KMS-11 (cell line): ENCODE measurements at regions not wholly inside any gene's neighbourhood (a gene's known extent, or its start where the extent isn't known, plus 50 kb on each side); places are given as distances from the start of the nearest gene placed in this dataset.

ENCODE experiments used
- H2AFZ ChIP-seq: fragments of 200-600 bp; sonication (generic); 2 replicates; pipeline ENCODE4 v1.6.1; 2016; ENCODE audit warnings: antibody characterized with exemption, mixed run types, low read depth
- H3K27ac ChIP-seq: fragments of 200-600 bp; sonication (generic); 2 replicates; pipeline ENCODE4 v1.6.1; 2016; ENCODE audit warnings: mild to moderate bottlenecking, mixed run types
- H3K27me3 ChIP-seq: fragments of 200-600 bp; sonication (generic); 2 replicates; pipeline ENCODE4 v1.6.1; 2017; ENCODE audit warnings: mild to moderate bottlenecking, low read depth, mixed run types, moderate library complexity; ENCODE audit not compliant: insufficient read depth
- H3K36me3 ChIP-seq: fragments of 200-600 bp; sonication (generic); 2 replicates; pipeline ENCODE4 v1.6.1; 2017; ENCODE audit warnings: mild to moderate bottlenecking, mixed run types; ENCODE audit not compliant: insufficient read depth
- H3K4me1 ChIP-seq: fragments of 200-600 bp; sonication (generic); 2 replicates; pipeline ENCODE4 v1.6.1; 2016; ENCODE audit warnings: mild to moderate bottlenecking, low read depth, mixed run types; ENCODE audit not compliant: poor library complexity, severe bottlenecking
- H3K4me2 ChIP-seq: fragments of 200-600 bp; sonication (generic); 2 replicates; pipeline ENCODE4 v1.7.0; 2016; ENCODE audit warnings: mild to moderate bottlenecking, mixed run types
- H3K4me3 ChIP-seq: fragments of 200-600 bp; sonication (generic); IDR thresholded peaks from 2 replicates; pipeline ENCODE4 v1.6.1; 2017; ENCODE audit warnings: low read depth, low read length, mixed read lengths; ENCODE audit not compliant: insufficient read depth
- H3K79me2 ChIP-seq: fragments of 200-600 bp; sonication (generic); 2 replicates; pipeline ENCODE4 v1.6.1; 2016; ENCODE audit warnings: low read depth, mixed run types; ENCODE audit not compliant: insufficient read depth
- H3K9ac ChIP-seq: fragments of 200-600 bp; sonication (generic); 2 replicates; pipeline ENCODE4 v1.6.1; 2016; ENCODE audit warnings: mild to moderate bottlenecking, mixed run types
- H4K20me1 ChIP-seq: fragments of 200-600 bp; sonication (generic); 2 replicates; pipeline ENCODE4 v1.6.1; 2016; ENCODE audit warnings: mild to moderate bottlenecking, mixed run types; ENCODE audit not compliant: insufficient read depth
- TF ChIP-seq, protein P1 (sequence below): fragments of 200-600 bp; sonication (generic); conservative IDR thresholded peaks from 2 replicates; pipeline ENCODE4 v1.6.1; 2017; ENCODE audit warnings: low read depth, mild to moderate bottlenecking, antibody characterized with exemption, low read length, moderate library complexity, mixed read lengths

DNA sequence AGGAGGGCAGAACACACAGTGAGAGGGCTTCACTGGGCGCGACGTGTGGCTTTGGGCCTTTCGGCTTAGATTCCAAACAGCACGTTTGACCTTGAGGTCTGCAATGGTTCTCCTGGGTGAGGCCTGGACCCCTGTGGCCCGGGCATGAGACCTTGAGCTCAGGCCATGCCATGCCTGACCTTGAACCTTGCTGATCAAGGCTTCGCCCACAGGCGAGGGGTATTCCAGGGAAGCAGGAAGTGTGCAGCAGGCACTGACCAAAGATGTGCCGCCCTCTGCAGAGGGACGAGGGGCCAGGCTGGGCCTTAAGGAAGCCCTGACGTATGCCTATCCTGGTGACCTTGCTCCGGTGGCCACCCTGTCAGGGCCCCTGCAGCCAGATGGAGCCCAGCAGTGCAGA is 178.3 kb upstream of the HDAC4 start:
- Histone ChIP-seq H2AFZ (no peak overlapping the region), H3K4me3 (no peak overlapping the region), H4K20me1 (no peaks in the 10 kb centered on the region), H3K27ac (no peak overlapping the region), H3K4me2 (no peak overlapping the region), H3K79me2 (no peaks in the 10 kb centered on the region), H3K4me1 (no peaks in the 10 kb centered on the region), H3K36me3 (no peaks in the 10 kb centered on the region), H3K27me3 (peaks cover 27% of the 10 kb centered on the region; the same call in 1 of the 2 replicates), H3K9ac (no peak overlapping the region)
- TF ChIP-seq, protein P1, sequence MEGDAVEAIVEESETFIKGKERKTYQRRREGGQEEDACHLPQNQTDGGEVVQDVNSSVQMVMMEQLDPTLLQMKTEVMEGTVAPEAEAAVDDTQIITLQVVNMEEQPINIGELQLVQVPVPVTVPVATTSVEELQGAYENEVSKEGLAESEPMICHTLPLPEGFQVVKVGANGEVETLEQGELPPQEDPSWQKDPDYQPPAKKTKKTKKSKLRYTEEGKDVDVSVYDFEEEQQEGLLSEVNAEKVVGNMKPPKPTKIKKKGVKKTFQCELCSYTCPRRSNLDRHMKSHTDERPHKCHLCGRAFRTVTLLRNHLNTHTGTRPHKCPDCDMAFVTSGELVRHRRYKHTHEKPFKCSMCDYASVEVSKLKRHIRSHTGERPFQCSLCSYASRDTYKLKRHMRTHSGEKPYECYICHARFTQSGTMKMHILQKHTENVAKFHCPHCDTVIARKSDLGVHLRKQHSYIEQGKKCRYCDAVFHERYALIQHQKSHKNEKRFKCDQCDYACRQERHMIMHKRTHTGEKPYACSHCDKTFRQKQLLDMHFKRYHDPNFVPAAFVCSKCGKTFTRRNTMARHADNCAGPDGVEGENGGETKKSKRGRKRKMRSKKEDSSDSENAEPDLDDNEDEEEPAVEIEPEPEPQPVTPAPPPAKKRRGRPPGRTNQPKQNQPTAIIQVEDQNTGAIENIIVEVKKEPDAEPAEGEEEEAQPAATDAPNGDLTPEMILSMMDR = no peak

DNA sequence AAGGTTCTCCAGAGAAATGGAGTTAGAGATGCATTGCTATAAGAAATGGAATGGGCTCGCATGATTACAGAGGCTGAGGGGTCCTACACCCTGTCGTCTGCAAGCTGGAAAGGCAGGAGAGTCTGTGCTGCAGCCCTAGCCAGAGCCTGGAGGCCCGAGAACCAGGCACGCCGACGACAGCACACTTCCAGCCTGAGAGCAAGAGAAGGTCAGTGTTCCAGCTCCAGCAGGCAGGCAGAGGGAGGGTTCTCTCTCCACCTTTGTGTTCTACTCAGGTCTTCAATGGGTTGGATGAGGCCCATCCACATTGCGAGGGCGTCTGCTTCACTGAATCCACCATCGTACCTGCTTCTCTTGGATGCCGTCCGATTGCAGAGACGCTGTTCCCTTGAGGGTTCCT is 177.6 kb upstream of the HDAC4 start:
- no peaks in the 10 kb centered on the region for H3K36me3 ChIP-seq
- no peak overlapping the region for H3K27ac ChIP-seq
- no peaks in the 10 kb centered on the region for H3K4me1 ChIP-seq
- no peak overlapping the region for H2AFZ ChIP-seq
- no peak overlapping the region for H3K4me2 ChIP-seq
- H3K79me2 ChIP-seq = no peaks in the 10 kb centered on the region
- H3K27me3 ChIP-seq = peaks cover 30% of the 10 kb centered on the region; the same call in 1 of the 2 replicates
- H4K20me1 ChIP-seq = no peaks in the 10 kb centered on the region
- no peak overlapping the region for H3K9ac ChIP-seq
- no peak overlapping the region for H3K4me3 ChIP-seq
- TF ChIP-seq, protein P1 = no peak

DNA sequence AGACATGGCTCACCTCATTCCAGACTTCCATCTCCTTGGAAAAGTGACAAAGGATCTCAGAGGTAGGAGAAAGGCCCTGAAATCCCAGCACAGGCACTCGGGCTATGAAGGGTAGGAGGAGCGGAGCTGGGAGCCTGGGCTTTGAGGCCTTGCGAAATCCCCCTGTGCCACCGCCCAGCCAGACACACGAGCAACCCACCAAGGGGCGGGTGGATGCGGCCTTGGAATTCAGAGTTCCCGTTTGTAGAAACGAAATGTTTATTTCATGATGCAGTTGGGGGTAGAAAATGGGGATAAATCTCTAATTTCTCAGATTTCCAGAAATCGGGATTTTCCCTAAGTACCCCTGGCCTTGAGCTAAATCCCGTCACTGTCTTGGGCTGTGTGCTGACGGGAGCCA is 177.1 kb upstream of the HDAC4 start:
- Histone ChIP-seq H4K20me1 (no peaks in the 10 kb centered on the region), H3K79me2 (no peaks in the 10 kb centered on the region), H3K4me2 (no peak overlapping the region), H3K4me1 (no peaks in the 10 kb centered on the region), H2AFZ (no peak overlapping the region), H3K27ac (no peak overlapping the region), H3K36me3 (no peaks in the 10 kb centered on the region), H3K9ac (no peak overlapping the region), H3K4me3 (no peak overlapping the region), H3K27me3 (peaks cover 27% of the 10 kb centered on the region; the same call in 1 of the 2 replicates)
- TF ChIP-seq, protein P1 = no peak

DNA sequence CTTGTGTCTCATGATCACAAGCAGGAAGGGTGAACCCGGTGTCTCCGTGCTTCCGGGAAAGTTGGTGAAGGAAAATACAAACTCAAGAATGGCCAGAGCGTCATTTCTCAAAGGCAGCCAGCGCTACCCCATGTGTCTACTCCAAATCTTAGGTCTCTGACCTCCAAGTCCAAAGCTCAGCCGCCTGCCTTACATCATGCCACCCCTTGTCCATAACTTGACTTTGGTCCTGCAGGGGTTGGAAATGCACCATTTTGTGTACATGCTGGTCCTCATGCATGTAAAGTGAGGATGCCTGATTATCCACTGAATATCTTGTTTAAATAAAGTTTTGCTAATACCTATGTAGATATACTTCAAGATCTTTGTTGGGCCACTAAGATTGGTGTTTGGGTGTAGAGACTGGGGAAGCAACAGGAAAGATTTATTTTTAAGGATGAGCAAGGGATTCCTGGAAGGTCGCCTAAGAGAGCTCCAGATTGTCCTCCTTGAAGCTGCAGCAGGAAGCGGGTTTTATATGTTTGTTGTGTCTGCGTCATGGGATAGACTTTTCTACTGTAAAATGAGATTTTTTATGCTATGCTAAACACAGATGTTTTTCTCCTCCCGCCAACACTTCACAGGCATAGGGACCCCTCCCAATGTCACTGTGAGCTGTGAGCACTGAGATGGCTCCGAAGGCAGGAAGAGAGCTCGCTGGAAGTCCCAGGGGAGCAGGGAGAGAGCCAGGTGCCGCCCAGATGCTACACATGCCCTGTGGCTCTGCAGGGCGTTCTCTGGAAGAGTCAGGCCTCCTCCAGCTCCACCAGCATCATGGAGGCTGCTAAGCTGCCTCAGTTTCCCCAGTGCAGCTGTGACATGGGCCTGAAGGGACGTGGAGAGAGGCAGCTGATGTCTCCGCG is 176.2 kb upstream of the HDAC4 start:
- Histone ChIP-seq H3K4me3 (no peak overlapping the region), H3K79me2 (no peaks in the 10 kb centered on the region), H4K20me1 (no peaks in the 10 kb centered on the region), H3K9ac (no peak overlapping the region), H3K4me2 (no peak overlapping the region), H3K4me1 (no peaks in the 10 kb centered on the region), H3K27ac (no peak overlapping the region), H2AFZ (no peak overlapping the region), H3K27me3 (peaks cover 20% of the 10 kb centered on the region; the same call in 1 of the 2 replicates), H3K36me3 (no peaks in the 10 kb centered on the region)
- TF ChIP-seq, protein P1 = no peak
